H7 (cell line): ENCODE measurements at regions not wholly inside any gene's neighbourhood (a gene's known extent, or its start where the extent isn't known, plus 50 kb on each side); places are given as distances from the start of the nearest gene placed in this dataset.
"Not testable (repeated sequence)": the region's sequence is repeated elsewhere in the genome, so short reads cannot be mapped to it uniquely, and the experiment has no call there.

ENCODE experiments used
- DNase-seq: peaks from one replicate; pipeline ENCODE4 v3.0.0; 2012
- H3K27me3 ChIP-seq: 2 replicates; pipeline ENCODE4 v1.6.0; 2011; ENCODE audit warnings: mild to moderate bottlenecking, low read length; ENCODE audit not compliant: control insufficient read depth, insufficient read depth
- H3K36me3 ChIP-seq: replicated peaks from 2 replicates; pipeline ENCODE4 v1.5.1; 2011; ENCODE audit warnings: low read length; ENCODE audit not compliant: control insufficient read depth, insufficient read depth
- H3K4me3 ChIP-seq: 2 replicates; pipeline ENCODE4 v1.5.1; 2011; ENCODE audit warnings: low read depth, mild to moderate bottlenecking, control low read depth, low read length, moderate library complexity; ENCODE audit not compliant: insufficient read depth

GRCh38 chr20:53855733-53856132 is 214.7 kb downstream of the BCAS1 start:
- Histone ChIP-seq H3K4me3 (no peak overlapping the region), H3K36me3 (no peaks in the 10 kb centered on the region), H3K27me3 (no peaks in the 10 kb centered on the region)

DNA sequence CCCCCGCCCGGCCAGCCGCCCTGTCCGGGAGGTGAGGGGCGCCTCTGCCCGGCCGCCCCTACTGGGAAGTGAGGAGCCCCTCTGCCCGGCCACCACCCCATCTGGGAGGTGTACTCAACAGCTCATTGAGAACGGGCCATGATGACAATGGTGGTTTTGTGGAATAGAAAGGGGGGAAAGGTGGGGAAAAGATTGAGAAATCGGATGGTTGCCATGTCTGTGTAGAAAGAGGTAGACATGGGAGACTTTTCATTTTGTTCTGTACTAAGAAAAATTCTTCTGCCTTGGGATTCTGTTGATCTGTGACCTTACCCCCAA is 215.8 kb downstream of the BCAS1 start:
- not testable (repeated sequence) for DNase-seq, H3K36me3 ChIP-seq, H3K4me3 ChIP-seq, H3K27me3 ChIP-seq

More at GRCh38 chr20:53855733-53856132, 214.7 kb downstream of the BCAS1 start:
- DNase-seq = no peak

DNA sequence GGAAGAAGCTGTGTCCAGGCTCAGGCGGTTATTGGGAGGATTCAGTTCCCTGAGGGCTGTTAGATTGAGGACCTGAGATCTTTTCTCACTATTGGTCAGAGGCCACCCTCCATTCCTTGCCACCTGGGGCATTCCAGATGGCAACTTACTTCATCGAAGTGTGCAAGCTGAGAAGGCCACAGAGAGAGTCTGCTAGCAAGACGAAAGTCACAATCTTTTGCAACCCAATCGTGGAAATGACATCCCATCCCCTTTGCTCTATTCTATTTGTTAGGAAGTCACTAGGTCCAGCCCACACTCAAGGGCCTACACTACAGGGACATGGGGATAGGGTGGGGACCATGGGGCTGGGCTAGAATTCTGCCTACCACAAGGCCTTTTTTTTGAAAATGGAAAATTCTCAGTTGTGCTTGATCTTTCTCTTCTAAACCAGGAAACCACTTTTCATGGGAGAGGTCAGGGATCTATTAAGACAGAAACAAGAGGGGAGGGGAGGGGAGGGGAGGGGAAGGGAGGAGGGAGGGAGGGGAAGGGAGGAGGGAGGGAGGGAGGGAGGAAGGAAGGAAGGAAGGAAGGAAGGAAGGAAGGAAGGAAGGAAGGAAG is 217.2 kb downstream of the BCAS1 start:
- Histone ChIP-seq H3K27me3 (no peaks in the 10 kb centered on the region), H3K4me3 (no peak overlapping the region), H3K36me3 (no peaks in the 10 kb centered on the region)
- no peak for DNase-seq

- Histone ChIP-seq H3K27me3 (no peaks in the 10 kb centered on the region), H3K4me3 (no peak overlapping the region), H3K36me3 (no peaks in the 10 kb centered on the region)
- no peak for DNase-seq
Observed at GRCh38 chr20:53852691-53853090, 217.7 kb downstream of the BCAS1 start.

DNA sequence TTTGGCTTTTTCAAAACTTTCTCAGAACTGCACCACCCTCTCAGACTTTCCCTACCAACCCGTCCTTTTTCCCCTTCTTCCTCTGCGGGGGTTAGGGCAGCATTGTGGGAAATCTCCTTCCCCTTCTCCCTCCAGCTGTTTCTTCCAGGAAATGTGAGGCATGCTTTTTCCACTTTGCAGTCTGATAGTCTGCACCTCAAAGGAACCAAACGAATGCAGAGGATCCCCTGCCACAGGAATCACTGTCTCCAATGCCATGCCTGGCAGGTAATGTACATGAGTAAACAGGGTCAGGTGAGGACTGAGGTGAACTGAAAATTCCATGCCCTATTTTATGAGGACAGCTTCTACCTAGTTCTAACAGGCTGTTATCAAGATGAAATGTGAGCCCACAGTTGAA is 218.4 kb downstream of the BCAS1 start:
- H3K27me3 ChIP-seq = no peaks in the 10 kb centered on the region
- no peak for DNase-seq

GRCh38 chr20:53850319-53850718 is 220.1 kb downstream of the BCAS1 start:
- DNase-seq = no peak
- H3K4me3 ChIP-seq = no peak overlapping the region
- H3K27me3 ChIP-seq = no peaks in the 10 kb centered on the region
- no peaks in the 10 kb centered on the region for H3K36me3 ChIP-seq

More for the DNA sequence above, 218.4 kb downstream of the BCAS1 start:
- H3K36me3 ChIP-seq = no peaks in the 10 kb centered on the region
- no peak overlapping the region for H3K4me3 ChIP-seq

- Histone ChIP-seq H3K36me3 (no peaks in the 10 kb centered on the region), H3K27me3 (no peaks in the 10 kb centered on the region), H3K4me3 (no peak overlapping the region)
- no peak for DNase-seq
Observed at GRCh38 chr20:53849471-53850059, 220.8 kb downstream of the BCAS1 start.

GRCh38 chr20:53848304-53848703 is 222.1 kb downstream of the BCAS1 start:
- Histone ChIP-seq H3K27me3 (no peaks in the 10 kb centered on the region), H3K36me3 (no peaks in the 10 kb centered on the region), H3K4me3 (no peak overlapping the region)
- DNase-seq = no peak

DNA sequence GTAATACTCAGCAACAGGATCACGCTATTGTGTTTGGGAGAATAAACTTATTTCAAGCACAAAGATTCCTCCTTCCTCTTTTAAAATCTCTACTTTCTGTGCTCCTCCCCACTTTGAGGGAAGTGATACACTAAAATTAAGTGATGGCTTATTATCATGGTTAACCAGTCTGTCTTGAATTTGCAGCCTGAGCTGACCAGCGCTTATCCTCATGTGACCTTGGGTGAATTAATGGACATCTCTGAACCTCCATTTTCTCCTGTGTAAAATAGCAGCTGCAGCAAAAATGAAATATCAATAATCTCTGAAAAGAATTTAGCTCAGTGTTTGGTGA is 222.6 kb downstream of the BCAS1 start:
- DNase-seq = no peak
- Histone ChIP-seq H3K4me3 (no peak overlapping the region), H3K27me3 (no peaks in the 10 kb centered on the region), H3K36me3 (no peaks in the 10 kb centered on the region)

GRCh38 chr20:53847139-53847836 is 223.1 kb downstream of the BCAS1 start:
- no peaks in the 10 kb centered on the region for H3K36me3 ChIP-seq
- no peak overlapping the region for H3K4me3 ChIP-seq
- H3K27me3 ChIP-seq = no peaks in the 10 kb centered on the region
- no peak for DNase-seq

GRCh38 chr20:53846640-53847039 is 223.8 kb downstream of the BCAS1 start:
- Histone ChIP-seq H3K27me3 (no peaks in the 10 kb centered on the region), H3K36me3 (no peaks in the 10 kb centered on the region), H3K4me3 (no peak overlapping the region)
- no peak for DNase-seq

DNA sequence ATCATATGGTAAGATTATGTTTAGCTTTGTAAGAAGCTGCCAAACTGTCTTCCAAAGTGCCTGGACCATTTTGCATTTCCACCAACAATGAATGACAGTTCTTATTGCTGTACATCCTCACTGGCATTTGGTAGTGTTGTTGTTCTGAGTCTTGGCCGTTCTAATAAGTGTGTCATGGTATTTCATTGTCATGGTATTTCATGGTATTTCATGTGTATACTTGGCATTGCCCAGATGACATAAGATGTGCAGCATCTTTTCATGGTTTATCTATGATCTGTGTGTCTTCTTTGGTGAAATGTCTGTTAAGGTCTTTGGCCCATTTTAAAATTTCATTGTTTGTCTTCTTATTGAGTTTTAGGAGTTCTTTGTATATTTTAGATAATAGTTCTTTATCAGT is 224.4 kb downstream of the BCAS1 start:
- no peak for DNase-seq
- no peaks in the 10 kb centered on the region for H3K36me3 ChIP-seq
- H3K4me3 ChIP-seq = no peak overlapping the region
- no peaks in the 10 kb centered on the region for H3K27me3 ChIP-seq

DNA sequence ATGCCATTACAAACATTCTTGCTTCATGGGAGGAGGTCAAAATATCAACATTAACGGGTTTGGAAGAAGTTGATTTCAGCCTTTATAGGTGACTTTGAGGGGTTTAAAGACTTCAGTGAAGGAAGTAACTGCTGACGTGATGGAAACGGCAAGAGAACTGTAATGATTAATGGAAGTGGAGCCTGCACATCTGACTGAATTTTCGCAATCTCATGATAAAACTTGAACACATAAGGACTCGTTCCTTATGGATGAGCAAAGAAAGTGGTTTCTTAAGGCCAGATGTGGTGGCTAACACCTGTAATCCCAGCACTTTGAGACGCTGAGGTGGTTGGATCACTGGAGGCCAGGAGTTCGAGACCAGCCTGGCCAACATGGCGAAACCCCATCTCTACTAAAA is 226.1 kb downstream of the BCAS1 start:
- no peak overlapping the region for H3K4me3 ChIP-seq

GRCh38 chr20:53843645-53844044 is 226.7 kb downstream of the BCAS1 start:
- Histone ChIP-seq H3K4me3 (no peak overlapping the region), H3K27me3 (no peaks in the 10 kb centered on the region), H3K36me3 (no peaks in the 10 kb centered on the region)
- DNase-seq = no peak

More for the DNA sequence above, 226.1 kb downstream of the BCAS1 start:
- DNase-seq = no peak
- Histone ChIP-seq H3K27me3 (no peaks in the 10 kb centered on the region), H3K36me3 (no peaks in the 10 kb centered on the region)

DNA sequence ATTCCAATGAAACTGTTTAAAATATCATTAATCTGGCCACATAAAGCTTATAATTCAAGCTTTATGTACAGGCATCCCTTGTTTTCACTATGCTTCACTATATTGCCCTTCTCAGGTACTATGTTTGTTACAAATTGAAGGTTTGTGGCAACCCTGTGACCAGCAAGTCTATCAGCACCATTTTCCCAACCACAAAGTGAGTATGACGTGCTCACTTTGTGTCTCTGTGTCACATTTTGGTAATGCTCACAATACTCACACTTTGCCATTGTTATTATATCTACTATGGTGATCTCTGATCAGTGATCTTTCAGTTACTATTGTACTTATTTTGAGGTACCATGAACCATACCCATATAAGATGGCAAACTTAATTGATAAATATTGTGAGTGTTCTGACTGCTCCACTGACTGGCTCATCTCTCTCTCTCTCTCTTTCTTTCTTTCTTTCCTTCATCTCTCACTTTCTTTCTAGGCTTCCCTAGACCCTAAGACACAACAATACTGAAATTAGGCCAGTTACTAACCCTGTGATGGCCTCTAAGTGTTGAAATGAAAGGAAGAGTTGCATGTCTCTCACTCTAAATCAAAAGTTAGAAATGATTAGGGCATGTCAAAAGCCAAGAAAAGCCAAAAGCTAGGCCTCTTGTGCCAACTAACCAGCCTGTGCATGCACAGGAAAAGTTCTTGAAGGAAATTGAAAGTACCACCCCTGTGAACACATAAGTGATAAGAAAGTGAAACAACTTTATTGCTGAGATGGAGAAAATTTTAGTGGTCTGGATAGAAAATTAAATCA is 227.9 kb downstream of the BCAS1 start:
- no peaks in the 10 kb centered on the region for H3K36me3 ChIP-seq
- no peaks in the 10 kb centered on the region for H3K27me3 ChIP-seq
- no peak for DNase-seq
- no peak overlapping the region for H3K4me3 ChIP-seq
